SKM-1 treated with dmso at 0.1 percent for 144 hours (cell line): ENCODE measurements at regions not wholly inside any gene's neighbourhood (a gene's known extent, or its start where the extent isn't known, plus 50 kb on each side); places are given as distances from the start of the nearest gene placed in this dataset.
"Not testable (repeated sequence)": the region's sequence is repeated elsewhere in the genome, so short reads cannot be mapped to it uniquely, and the experiment has no call there.

Source experiments
- DNase-seq: peaks from one replicate; lab custom pipeline; 2025; ENCODE audit not compliant: unreplicated experiment; lab: John Stamatoyannopoulos, UW

GRCh38 chr2:38148501-38148900 is 72.5 kb upstream of the CYP1B1 start:
- peak; percentile 86 for DNase-seq

GRCh38 chr2:38147333-38148121 is 71.6 kb upstream of the CYP1B1 start:
- DNase-seq = no peak

- DNase-seq = peak; percentile 53
These were observed 71.0 kb upstream of the CYP1B1 start for GRCh38 chr2:38146907-38147307.

DNA sequence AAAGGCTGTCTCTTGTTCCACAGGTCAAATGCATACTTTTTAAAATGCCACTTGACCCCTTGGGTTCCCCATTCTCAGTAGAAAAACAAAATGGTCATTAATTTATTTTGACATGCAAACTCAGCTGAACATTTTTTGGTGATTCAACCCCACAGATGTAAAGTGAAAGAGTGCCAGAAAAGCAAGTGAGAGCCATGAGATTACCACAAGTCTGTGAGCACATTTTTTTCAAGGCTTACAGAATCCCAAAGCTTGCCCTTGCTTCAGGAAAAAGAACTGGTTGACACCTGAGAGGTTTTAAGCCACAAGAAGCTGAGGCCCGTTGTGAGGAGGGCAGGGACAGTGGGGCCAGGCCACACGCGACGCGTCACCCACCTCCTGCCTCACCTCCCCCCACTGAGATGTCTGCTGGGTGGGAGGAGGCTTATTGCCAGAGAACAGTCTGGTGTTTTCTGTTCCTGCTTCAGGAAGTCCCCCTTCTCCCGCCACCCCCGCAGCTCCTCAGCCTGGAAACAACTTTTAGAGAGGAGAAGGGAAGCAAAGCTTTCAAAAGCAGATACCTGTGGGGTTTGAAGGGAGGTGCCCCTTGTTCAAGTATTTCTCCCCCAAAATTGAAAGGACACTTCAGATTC is 70.4 kb upstream of the CYP1B1 start:
- DNase-seq = no peak

- no peak for DNase-seq
These were observed 69.3 kb upstream of the CYP1B1 start for GRCh38 chr2:38145236-38145635.

DNA sequence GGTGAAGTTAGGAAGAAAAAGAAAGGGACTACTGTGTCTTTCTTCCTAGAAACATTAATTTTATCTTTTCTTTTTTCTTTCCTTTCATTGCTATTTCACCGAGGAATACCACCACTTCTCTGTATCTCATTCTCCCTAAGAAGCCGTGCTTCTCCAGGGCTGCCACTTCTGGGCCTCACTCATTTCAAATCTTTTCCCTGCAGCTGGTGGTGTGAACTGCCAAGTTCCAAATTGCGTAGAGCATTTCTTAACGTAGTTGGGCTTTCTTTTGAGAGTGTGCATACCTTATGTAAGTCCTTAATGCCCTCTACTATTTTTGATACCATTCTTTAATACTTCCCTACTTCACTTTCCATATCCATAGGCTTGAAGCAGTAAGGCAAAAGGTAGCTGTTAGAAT is 66.7 kb upstream of the CYP1B1 start:
- DNase-seq = no peak

GRCh38 chr2:38141501-38141900 is 65.5 kb upstream of the CYP1B1 start:
- DNase-seq = no peak

- DNase-seq = no peak
These were observed 63.0 kb upstream of the CYP1B1 start for GRCh38 chr2:38138996-38139395.

DNA sequence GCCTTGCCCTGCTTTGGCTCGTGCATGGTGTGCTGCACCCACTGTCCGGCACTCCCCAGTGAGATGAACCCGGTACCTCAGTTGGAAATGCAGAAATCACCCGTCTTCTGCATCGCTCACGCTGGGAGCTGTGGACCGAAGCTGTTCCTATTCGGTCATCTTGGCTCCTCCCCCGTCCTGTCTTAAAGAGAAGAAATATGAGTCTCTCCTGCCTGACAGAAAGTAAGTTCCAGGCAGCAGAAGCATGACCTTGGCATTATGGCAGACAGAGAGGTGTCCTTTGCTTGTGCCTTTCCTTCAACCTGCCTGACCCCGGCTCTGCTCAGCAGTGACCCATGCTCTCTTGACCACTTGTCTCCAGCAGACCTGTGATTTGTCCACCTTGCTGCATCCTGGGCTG is 62.5 kb upstream of the CYP1B1 start:
- no peak for DNase-seq

DNA sequence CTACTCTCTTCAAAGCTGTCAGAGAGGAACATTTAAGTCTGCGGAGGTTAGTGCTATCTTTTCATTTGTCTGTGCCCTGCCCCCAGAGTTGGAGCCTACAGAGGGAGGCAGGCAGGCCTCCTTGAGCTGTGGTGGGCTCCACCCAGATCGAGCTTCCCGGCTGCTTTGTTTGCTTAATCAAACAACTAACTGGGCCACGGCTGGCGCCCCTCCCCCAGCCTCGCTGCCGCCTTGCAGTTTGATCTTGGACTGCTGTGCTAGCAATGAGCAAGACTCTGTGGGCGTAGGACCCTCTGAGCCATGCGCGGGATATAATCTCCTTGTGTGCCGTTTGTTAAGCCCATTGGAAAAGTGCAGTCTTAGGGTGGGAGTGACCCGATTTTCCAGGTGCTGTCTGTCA is 62.0 kb upstream of the CYP1B1 start:
- DNase-seq = not testable (repeated sequence)

GRCh38 chr2:38131676-38132075 is 55.7 kb upstream of the CYP1B1 start:
- no peak for DNase-seq

DNA sequence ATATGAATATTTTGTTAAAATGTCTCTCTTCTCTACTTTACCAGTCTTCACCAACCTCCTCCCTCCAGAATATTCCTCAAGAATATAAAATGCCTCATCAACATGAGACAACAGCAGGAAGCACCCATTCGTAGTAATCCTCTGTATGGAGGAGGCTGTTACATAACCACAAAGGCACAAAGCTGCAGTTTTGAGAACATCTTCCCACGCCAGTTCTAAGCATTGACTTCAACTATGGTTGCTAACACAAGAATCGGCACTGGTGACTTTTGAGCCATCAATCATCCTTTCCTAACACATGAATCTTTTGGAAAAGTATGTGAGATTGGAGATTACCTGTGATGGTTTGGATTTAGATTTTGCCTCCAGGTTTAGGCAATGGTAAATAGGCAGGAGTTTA is 54.9 kb upstream of the CYP1B1 start:
- peak; percentile 45 for DNase-seq

DNA sequence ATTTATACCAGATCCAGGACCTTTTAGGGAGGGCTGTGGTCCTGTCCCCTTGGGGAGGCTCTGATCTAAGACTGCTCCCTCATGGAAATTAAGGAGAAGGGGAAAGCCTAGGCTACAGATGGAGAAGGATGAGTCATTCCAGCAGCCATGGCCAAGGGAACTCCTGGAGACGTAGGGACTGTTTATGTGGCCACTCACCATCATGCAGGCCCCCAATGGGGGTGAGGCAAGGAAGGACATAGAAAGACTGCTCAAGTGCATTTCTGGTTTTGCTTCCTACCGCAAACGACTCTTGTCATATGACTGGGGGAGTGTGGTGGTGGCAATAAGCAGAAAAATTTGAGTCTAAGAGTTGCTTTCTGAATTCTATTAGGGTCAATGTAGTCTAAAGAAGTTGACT is 54.0 kb upstream of the CYP1B1 start:
- DNase-seq = peak; percentile 79

DNA sequence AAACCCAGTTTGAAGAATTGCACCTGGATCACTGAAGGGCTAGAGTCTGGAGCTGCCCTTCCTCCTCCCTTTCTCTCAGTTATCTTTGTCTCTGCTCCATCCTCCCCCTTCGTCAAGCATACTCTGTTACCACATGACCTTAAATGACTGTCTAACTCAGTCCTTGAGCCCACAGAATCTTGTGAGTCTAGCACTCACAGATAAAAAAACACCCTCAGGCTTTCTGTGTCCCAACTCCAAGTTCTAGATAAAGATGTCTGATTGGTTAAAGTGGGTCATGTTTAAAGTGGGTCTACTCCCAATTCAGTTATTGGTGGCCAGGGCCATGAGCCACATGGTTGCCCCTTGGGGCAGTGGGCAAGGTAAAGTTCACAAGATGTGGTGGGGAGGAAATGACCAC is 53.5 kb upstream of the CYP1B1 start:
- peak; percentile 56 for DNase-seq

DNA sequence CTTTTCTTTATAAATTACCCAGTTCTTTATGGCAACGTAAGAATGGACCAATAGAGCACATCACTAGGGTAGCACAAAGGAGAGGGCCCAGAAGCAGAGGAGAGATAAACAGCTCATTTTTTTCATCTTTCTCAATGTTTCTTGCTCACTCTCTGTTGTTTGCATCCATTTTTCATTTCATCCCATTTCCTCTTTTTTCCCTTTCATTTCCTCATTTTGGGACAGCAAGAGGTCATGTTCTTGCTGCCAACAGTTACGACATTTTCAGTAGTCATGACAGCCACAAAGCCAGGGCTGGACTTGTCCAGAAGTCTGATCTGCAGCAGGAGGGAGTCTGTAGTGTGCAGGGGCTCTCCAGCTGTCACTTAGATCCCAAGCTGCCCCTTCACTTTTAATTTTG is 52.7 kb upstream of the CYP1B1 start:
- peak; percentile 97 for DNase-seq

- no peak for DNase-seq
These were observed 51.3 kb upstream of the CYP1B1 start for GRCh38 chr2:38127277-38127676.

- no peak for DNase-seq
These were observed 49.9 kb upstream of the CYP1B1 start for GRCh38 chr2:38125842-38126241.
